ENCODE measurements at regions not wholly inside any gene's neighbourhood (a gene's known extent, or its start where the extent isn't known, plus 50 kb on each side); places are given as distances from the start of the nearest gene placed in this dataset.

DNA sequence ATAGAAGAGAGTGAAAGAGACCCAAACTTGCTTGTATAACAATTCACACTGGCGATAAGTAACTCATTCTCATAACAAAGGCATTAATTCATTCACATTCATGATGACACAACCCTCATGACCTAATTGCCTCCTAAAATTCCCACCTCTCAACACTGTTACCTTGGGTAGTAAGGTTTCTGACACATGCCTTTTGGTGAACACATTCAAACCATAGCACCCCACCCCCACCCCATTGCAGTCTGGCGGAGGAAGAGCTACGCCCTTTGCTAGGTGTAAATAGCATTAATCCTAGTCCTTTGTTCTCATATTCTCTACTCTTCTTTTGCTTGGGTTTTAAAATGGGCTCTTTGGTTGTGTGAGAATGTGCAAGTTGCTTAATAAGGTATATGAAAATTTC lies 361.5 kb downstream of the DSEL start:
- H3K27me3 ChIP-seq (replicated peaks in 1 of 2; ENCODE audit: control insufficient read depth in 2 of 2, extremely low read depth in 1 of 2, insufficient read depth in 2 of 2, low read length in 1 of 2): no peaks in the 10 kb centered on the region
- Mint-ChIP-seq H3K27me3 (no peaks in the 10 kb centered on the region), H3K4me3 (no peak overlapping the region), H3K9me3 (no peaks in the 10 kb centered on the region), H3K4me1 (no peaks in the 10 kb centered on the region), H3K36me3 (no peaks in the 10 kb centered on the region), H3K27ac (no peak overlapping the region)
- no peak for ATAC-seq (replicated peaks in 1 of 4)
- ChIA-PET CTCF (no interaction called here), POLR2A (interaction anchor here in 1 of 2 donors (0.7 kb wide), 1 partner anchor 1086 kb away, joined by 9 read pairs; no protein-coding TSS in a partner anchor)
- H3K9me3 ChIP-seq: no peaks in the 10 kb centered on the region
- no peak overlapping the region for H3K27ac ChIP-seq (ENCODE audit: low read length)
- H3K36me3 ChIP-seq (ENCODE audit: control insufficient read depth in 2 of 2, extremely low read depth in 1 of 2, insufficient read depth in 1 of 2, low read length in 1 of 2): no peaks in the 10 kb centered on the region
- no peaks in the 10 kb centered on the region for H3K4me1 ChIP-seq (ENCODE audit: control insufficient read depth in 1 of 2, extremely low read depth in 1 of 2, insufficient read depth in 2 of 2, low read length in 2 of 2)
- no peak overlapping the region for H3K4me3 ChIP-seq (ENCODE audit: control insufficient read depth in 1 of 2, extremely low read depth in 1 of 2, low read length in 1 of 2)
- no peak for DNase-seq
- WGBS (ENCODE audit: insufficient coverage): no CpG with 5 or more reads among the region's 3 CpGs

DNA sequence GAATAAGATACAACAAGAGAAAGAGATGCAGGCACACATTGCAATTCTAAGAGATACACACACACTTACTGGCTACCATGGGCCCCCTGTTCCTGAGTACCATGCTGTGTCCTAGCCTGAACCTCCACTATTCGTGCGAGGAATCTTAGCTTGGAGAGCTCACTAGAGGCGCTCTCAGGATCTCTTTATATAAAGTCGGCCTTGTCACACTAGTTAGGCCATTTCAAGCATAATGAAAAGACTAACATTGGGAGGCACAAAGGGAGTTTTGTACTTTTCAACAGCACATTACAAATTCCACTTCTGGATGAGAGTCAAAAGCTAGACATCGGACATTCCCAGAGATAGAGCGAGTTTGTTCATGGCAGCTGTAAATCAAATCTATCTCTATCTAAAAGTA lies 365.2 kb downstream of the DSEL start:
- no peaks in the 10 kb centered on the region for H3K4me1 Mint-ChIP-seq
- no CpG with 5 or more reads among the region's 6 CpGs for WGBS (ENCODE audit: insufficient coverage)
- no peaks in the 10 kb centered on the region for H3K36me3 Mint-ChIP-seq
- no peak overlapping the region for H3K27ac Mint-ChIP-seq
- POLR2A ChIA-PET: no interaction called here
- no peaks in the 10 kb centered on the region for H3K4me1 ChIP-seq (ENCODE audit: control insufficient read depth in 1 of 2, extremely low read depth in 1 of 2, insufficient read depth in 2 of 2, low read length in 2 of 2)
- CTCF ChIA-PET: no interaction called here
- no peaks in the 10 kb centered on the region for H3K9me3 Mint-ChIP-seq
- H3K27ac ChIP-seq (ENCODE audit: low read length): no peak overlapping the region
- no peaks in the 10 kb centered on the region for H3K27me3 Mint-ChIP-seq
- H3K4me3 ChIP-seq (ENCODE audit: control insufficient read depth in 1 of 2, extremely low read depth in 1 of 2, low read length in 1 of 2): no peak overlapping the region
- no peak for ATAC-seq (replicated peaks in 1 of 4)
- H3K9me3 ChIP-seq: no peaks in the 10 kb centered on the region
- no peak for DNase-seq
- H3K27me3 ChIP-seq (replicated peaks in 1 of 2; ENCODE audit: control insufficient read depth in 2 of 2, extremely low read depth in 1 of 2, insufficient read depth in 2 of 2, low read length in 1 of 2): no peaks in the 10 kb centered on the region
- H3K4me3 Mint-ChIP-seq: no peak overlapping the region
- no peaks in the 10 kb centered on the region for H3K36me3 ChIP-seq (ENCODE audit: control insufficient read depth in 2 of 2, extremely low read depth in 1 of 2, insufficient read depth in 1 of 2, low read length in 1 of 2)

DNA sequence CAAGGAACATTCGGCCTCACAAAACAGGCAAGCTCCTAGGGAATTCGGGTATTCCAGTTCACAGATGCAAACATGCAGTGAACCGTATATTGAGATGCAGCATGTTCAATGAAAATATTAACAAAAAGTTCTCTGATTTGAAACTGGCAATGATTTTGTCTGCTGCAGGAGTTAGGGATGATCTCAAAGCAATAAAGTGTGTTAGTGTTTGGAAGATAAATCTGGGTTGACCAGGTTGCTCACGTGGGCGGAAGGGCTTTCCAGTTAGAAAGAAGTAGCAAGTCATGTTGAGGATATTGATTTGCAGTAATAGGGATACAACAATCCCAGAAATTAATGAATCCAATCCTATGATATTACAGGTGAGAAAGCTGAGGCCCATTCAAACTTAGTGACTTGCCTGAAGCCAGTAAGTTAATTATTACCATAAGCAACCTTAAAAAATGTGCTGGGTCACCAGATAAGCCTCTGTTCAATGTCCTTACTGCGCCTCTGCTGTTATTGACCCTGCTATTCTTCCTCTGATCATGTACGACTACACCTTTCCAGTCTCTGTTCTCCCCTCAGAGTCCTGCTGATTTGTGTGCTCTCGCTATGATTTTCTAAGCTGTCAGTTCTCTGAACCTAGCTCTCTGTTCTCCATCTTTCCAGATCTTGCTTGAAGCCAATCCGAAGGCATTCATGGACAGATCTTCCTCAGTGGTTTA lies 370.8 kb downstream of the DSEL start:
- no peak overlapping the region for H3K27ac ChIP-seq (ENCODE audit: low read length)
- H3K4me3 ChIP-seq (ENCODE audit: control insufficient read depth in 1 of 2, extremely low read depth in 1 of 2, low read length in 1 of 2): no peak overlapping the region
- CTCF ChIA-PET: no interaction called here
- DNase-seq: no peak
- no peak for ATAC-seq (replicated peaks in 1 of 4)
- no peak overlapping the region for H3K27ac Mint-ChIP-seq
- no peak overlapping the region for H3K4me3 Mint-ChIP-seq
- no peaks in the 10 kb centered on the region for H3K36me3 Mint-ChIP-seq
- H3K27me3 Mint-ChIP-seq: no peaks in the 10 kb centered on the region
- no peaks in the 10 kb centered on the region for H3K4me1 Mint-ChIP-seq
- H3K4me1 ChIP-seq (ENCODE audit: control insufficient read depth in 1 of 2, extremely low read depth in 1 of 2, insufficient read depth in 2 of 2, low read length in 2 of 2): no peaks in the 10 kb centered on the region
- POLR2A ChIA-PET: no interaction called here
- H3K9me3 ChIP-seq: no peaks in the 10 kb centered on the region
- H3K9me3 Mint-ChIP-seq: no peaks in the 10 kb centered on the region
- no peaks in the 10 kb centered on the region for H3K36me3 ChIP-seq (ENCODE audit: control insufficient read depth in 2 of 2, extremely low read depth in 1 of 2, insufficient read depth in 1 of 2, low read length in 1 of 2)
- H3K27me3 ChIP-seq (replicated peaks in 1 of 2; ENCODE audit: control insufficient read depth in 2 of 2, extremely low read depth in 1 of 2, insufficient read depth in 2 of 2, low read length in 1 of 2): no peaks in the 10 kb centered on the region
- WGBS (ENCODE audit: insufficient coverage): 76% methylated on average over 7 of the region's 9 CpGs

DNA sequence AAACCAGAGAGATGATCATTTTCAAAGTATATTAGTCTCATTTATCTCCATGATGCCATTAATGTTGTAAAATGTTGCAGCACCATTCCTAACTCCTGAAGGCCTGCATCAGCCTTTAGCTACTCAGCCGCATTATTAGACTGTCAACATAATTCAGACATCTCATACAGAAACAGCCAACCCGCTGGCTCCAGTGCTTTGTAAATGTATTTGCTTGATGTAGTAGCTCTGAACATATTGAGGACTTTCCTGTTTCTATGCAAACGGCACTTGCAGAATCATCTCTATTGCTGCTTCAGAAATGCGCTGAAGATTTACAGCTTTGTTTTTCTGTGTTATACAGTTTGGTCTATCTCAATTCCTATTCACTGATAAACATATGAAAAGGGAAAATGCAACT lies 372.2 kb downstream of the DSEL start:
- Mint-ChIP-seq H3K36me3 (no peaks in the 10 kb centered on the region), H3K27me3 (no peaks in the 10 kb centered on the region), H3K4me1 (no peaks in the 10 kb centered on the region), H3K27ac (no peak overlapping the region), H3K9me3 (no peaks in the 10 kb centered on the region), H3K4me3 (no peak overlapping the region)
- no CpG with 5 or more reads among the region's 4 CpGs for WGBS (ENCODE audit: insufficient coverage)
- Histone ChIP-seq H3K27me3 (replicated peaks in 1 of 2; ENCODE audit: control insufficient read depth in 2 of 2, extremely low read depth in 1 of 2, insufficient read depth in 2 of 2, low read length in 1 of 2) (no peaks in the 10 kb centered on the region), H3K4me1 (ENCODE audit: control insufficient read depth in 1 of 2, extremely low read depth in 1 of 2, insufficient read depth in 2 of 2, low read length in 2 of 2) (no peaks in the 10 kb centered on the region), H3K27ac (ENCODE audit: low read length) (no peak overlapping the region), H3K4me3 (ENCODE audit: control insufficient read depth in 1 of 2, extremely low read depth in 1 of 2, low read length in 1 of 2) (no peak overlapping the region), H3K36me3 (ENCODE audit: control insufficient read depth in 2 of 2, extremely low read depth in 1 of 2, insufficient read depth in 1 of 2, low read length in 1 of 2) (no peaks in the 10 kb centered on the region), H3K9me3 (no peaks in the 10 kb centered on the region)
- CTCF ChIA-PET: no interaction called here
- POLR2A ChIA-PET: no interaction called here
- DNase-seq (no peak), ATAC-seq (replicated peaks in 1 of 4) (no peak)

DNA sequence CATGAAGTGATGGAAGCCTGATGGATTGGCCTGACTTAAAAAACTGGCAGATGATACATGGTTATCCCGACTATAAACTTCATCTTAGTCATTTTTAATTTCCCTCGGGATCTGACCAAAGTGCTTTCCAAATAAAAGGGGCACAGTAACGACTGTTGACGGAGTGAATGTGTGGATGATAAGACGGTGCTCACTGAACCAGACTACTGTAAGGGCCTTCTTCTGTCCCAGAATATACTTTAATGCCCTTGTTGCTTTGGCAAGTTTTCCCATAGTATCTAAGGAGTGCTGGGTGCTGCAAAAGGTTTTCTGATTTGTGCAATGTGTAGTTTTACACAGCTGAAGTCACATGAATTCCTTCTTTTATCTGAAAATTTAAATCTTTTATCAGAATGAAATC lies 373.5 kb downstream of the DSEL start:
- Histone ChIP-seq H3K9me3 (no peaks in the 10 kb centered on the region), H3K4me3 (ENCODE audit: control insufficient read depth in 1 of 2, extremely low read depth in 1 of 2, low read length in 1 of 2) (no peak overlapping the region), H3K4me1 (ENCODE audit: control insufficient read depth in 1 of 2, extremely low read depth in 1 of 2, insufficient read depth in 2 of 2, low read length in 2 of 2) (no peaks in the 10 kb centered on the region), H3K36me3 (ENCODE audit: control insufficient read depth in 2 of 2, extremely low read depth in 1 of 2, insufficient read depth in 1 of 2, low read length in 1 of 2) (no peaks in the 10 kb centered on the region), H3K27me3 (replicated peaks in 1 of 2; ENCODE audit: control insufficient read depth in 2 of 2, extremely low read depth in 1 of 2, insufficient read depth in 2 of 2, low read length in 1 of 2) (no peaks in the 10 kb centered on the region), H3K27ac (ENCODE audit: low read length) (no peak overlapping the region)
- Mint-ChIP-seq H3K27ac (no peak overlapping the region), H3K4me1 (no peaks in the 10 kb centered on the region), H3K9me3 (no peaks in the 10 kb centered on the region), H3K4me3 (no peak overlapping the region), H3K36me3 (no peaks in the 10 kb centered on the region), H3K27me3 (no peaks in the 10 kb centered on the region)
- ChIA-PET CTCF (no interaction called here), POLR2A (no interaction called here)
- no peak for DNase-seq
- WGBS (ENCODE audit: insufficient coverage): no CpG with 5 or more reads among the region's 5 CpGs
- no peak for ATAC-seq (replicated peaks in 1 of 4)

DNA sequence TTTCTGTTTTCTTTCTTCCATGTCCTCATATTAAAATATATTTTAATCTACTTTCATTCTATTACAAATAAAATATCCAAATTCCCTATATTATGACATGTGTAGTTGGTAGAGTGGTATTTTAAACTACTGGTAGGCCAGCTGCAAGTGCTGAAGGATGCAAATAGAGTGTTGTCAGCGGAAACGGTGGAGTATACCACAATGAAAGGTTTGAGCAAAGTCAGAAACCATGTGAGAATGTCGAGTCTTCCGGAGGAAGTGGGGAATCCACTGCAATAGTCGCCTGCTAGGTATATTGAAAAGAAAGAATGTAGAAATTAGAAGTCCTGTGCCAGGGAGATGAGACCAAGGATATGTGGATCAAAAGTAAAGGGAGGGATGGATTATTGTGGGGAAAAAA lies 373.9 kb downstream of the DSEL start:
- 85% methylated on average over 5 of the region's 5 CpGs for WGBS (ENCODE audit: insufficient coverage)
- ATAC-seq (replicated peaks in 1 of 4): no peak
- no peaks in the 10 kb centered on the region for H3K9me3 Mint-ChIP-seq
- H3K27ac ChIP-seq (ENCODE audit: low read length): no peak overlapping the region
- H3K4me3 Mint-ChIP-seq: no peak overlapping the region
- H3K4me1 Mint-ChIP-seq: no peaks in the 10 kb centered on the region
- no peak overlapping the region for H3K27ac Mint-ChIP-seq
- DNase-seq: no peak
- H3K4me3 ChIP-seq (ENCODE audit: control insufficient read depth in 1 of 2, extremely low read depth in 1 of 2, low read length in 1 of 2): no peak overlapping the region
- H3K36me3 ChIP-seq (ENCODE audit: control insufficient read depth in 2 of 2, extremely low read depth in 1 of 2, insufficient read depth in 1 of 2, low read length in 1 of 2): no peaks in the 10 kb centered on the region
- H3K27me3 Mint-ChIP-seq: no peaks in the 10 kb centered on the region
- H3K9me3 ChIP-seq: no peaks in the 10 kb centered on the region
- H3K27me3 ChIP-seq (replicated peaks in 1 of 2; ENCODE audit: control insufficient read depth in 2 of 2, extremely low read depth in 1 of 2, insufficient read depth in 2 of 2, low read length in 1 of 2): no peaks in the 10 kb centered on the region
- H3K36me3 Mint-ChIP-seq: no peaks in the 10 kb centered on the region
- ChIA-PET CTCF (no interaction called here), POLR2A (no interaction called here)
- no peaks in the 10 kb centered on the region for H3K4me1 ChIP-seq (ENCODE audit: control insufficient read depth in 1 of 2, extremely low read depth in 1 of 2, insufficient read depth in 2 of 2, low read length in 2 of 2)

DNA sequence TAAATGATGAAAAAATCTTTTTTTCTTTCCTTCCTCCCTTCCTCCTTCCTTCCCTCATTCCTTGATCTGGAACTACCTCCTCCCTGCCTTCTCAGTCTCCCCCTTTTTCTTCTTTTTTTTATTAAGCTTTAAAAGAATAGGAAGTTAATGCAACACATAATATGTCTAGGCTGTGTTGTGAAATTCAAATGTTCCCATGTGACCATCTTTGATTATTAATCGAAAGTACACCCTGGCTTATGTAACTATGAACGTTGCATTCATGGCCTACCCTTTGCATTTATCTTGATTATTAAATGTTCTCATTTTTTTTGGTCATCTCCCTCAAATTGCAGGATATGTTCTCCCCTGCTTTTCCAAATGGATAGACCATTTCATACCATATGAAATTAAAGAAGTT lies 376.0 kb downstream of the DSEL start:
- Histone ChIP-seq H3K4me3 (ENCODE audit: control insufficient read depth in 1 of 2, extremely low read depth in 1 of 2, low read length in 1 of 2) (no peak overlapping the region), H3K36me3 (ENCODE audit: control insufficient read depth in 2 of 2, extremely low read depth in 1 of 2, insufficient read depth in 1 of 2, low read length in 1 of 2) (no peaks in the 10 kb centered on the region), H3K27ac (ENCODE audit: low read length) (no peak overlapping the region), H3K9me3 (no peaks in the 10 kb centered on the region), H3K27me3 (replicated peaks in 1 of 2; ENCODE audit: control insufficient read depth in 2 of 2, extremely low read depth in 1 of 2, insufficient read depth in 2 of 2, low read length in 1 of 2) (no peaks in the 10 kb centered on the region), H3K4me1 (ENCODE audit: control insufficient read depth in 1 of 2, extremely low read depth in 1 of 2, insufficient read depth in 2 of 2, low read length in 2 of 2) (no peaks in the 10 kb centered on the region)
- no peak for DNase-seq
- H3K4me1 Mint-ChIP-seq: no peaks in the 10 kb centered on the region
- no CpG with 5 or more reads among the region's 2 CpGs for WGBS (ENCODE audit: insufficient coverage)
- no peak overlapping the region for H3K4me3 Mint-ChIP-seq
- ChIA-PET POLR2A (interaction anchor here in 1 of 2 donors (0.7 kb wide), 1 partner anchor 486 kb away, joined by 5 read pairs; no protein-coding TSS in a partner anchor), CTCF (no interaction called here)
- no peak for ATAC-seq (replicated peaks in 1 of 4)
- H3K27me3 Mint-ChIP-seq: no peaks in the 10 kb centered on the region
- no peaks in the 10 kb centered on the region for H3K9me3 Mint-ChIP-seq
- no peak overlapping the region for H3K27ac Mint-ChIP-seq
- H3K36me3 Mint-ChIP-seq: no peaks in the 10 kb centered on the region

Data from T-cell (primary cell).